Activated naive CD8-positive, alpha-beta T cell treated with anti-CD3 and anti-CD28 coated beads for 36 hours (primary cell): ENCODE measurements at regions not wholly inside any gene's neighbourhood (a gene's known extent, or its start where the extent isn't known, plus 50 kb on each side); places are given as distances from the start of the nearest gene placed in this dataset.

Experiments
- DNase-seq: peaks from one replicate; pipeline ENCODE4 v3.0.0; 2021
- H3K27ac Mint-ChIP-seq: one replicate; pipeline ENCODE4 v1.8.0; 2022; ENCODE audit warnings: mild to moderate bottlenecking, moderate library complexity, mixed read lengths
- H3K27me3 Mint-ChIP-seq: one replicate; pipeline ENCODE4 v1.8.0; 2022; ENCODE audit warnings: mild to moderate bottlenecking, mixed read lengths
- H3K36me3 Mint-ChIP-seq: one replicate; pipeline ENCODE4 v1.8.0; 2021; ENCODE audit warnings: mild to moderate bottlenecking, mixed read lengths
- H3K4me1 Mint-ChIP-seq: one replicate; pipeline ENCODE4 v1.8.0; 2021; ENCODE audit warnings: mixed read lengths
- H3K4me3 Mint-ChIP-seq: one replicate; pipeline ENCODE4 v1.8.0; 2022; ENCODE audit warnings: mild to moderate bottlenecking, moderate library complexity, mixed read lengths
- H3K9me3 Mint-ChIP-seq: one replicate; pipeline ENCODE4 v1.8.0; 2022; ENCODE audit warnings: mixed read lengths

DNA sequence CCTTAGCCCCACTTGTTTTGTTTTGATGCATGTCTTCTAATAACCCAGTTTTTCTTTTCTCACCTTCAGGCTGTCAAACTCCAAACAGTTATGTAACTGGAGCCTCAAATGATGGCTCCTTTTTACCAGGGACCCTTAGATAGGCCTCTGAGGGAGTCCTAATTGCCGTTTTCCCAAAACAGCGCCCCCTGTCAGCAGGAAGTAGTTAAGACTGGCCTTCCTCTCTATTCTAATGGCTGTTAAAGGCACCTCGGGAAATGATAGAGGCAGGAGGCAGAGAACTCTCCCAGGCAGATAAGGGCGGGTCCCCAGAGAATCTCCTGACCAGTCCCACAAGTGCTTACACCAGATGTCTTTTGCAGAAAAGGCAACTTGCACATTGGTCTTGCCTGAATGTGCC is 123.2 kb downstream of the KCNS3 start:
- H3K27ac Mint-ChIP-seq = no peak overlapping the region
- peaks cover 2% of the 10 kb centered on the region for H3K27me3 Mint-ChIP-seq
- H3K36me3 Mint-ChIP-seq = peaks cover 1% of the 10 kb centered on the region
- no peak for DNase-seq
- H3K4me3 Mint-ChIP-seq = no peak overlapping the region
- H3K4me1 Mint-ChIP-seq = no peaks in the 10 kb centered on the region
- peaks cover 15% of the 10 kb centered on the region for H3K9me3 Mint-ChIP-seq

DNA sequence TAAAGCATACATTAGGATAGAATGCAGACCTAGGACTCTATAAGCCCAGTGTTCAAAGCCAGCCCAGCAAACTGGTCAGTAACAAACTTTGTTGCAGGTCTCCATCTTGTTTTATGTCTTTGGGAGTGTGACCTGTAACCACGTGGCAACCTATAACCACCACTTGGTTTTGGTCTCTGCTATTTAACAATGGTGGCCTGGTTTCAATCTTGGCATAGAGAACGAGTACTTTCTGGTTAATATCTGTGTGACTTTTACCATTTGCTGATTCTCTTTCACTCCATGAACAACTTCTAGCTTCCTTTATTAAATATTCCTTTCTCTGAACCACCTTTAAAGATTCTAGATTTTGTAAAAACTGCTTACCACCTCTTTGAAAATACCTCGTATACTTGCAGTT is 118.5 kb downstream of the KCNS3 start:
- Mint-ChIP-seq H3K4me1 (no peaks in the 10 kb centered on the region), H3K27ac (no peak overlapping the region), H3K36me3 (peaks cover 1% of the 10 kb centered on the region), H3K9me3 (peaks cover 18% of the 10 kb centered on the region), H3K27me3 (peaks cover 5% of the 10 kb centered on the region), H3K4me3 (no peak overlapping the region)
- DNase-seq = no peak

GRCh38 chr2:17995593-17995992 is 117.1 kb downstream of the KCNS3 start:
- peaks cover 17% of the 10 kb centered on the region for H3K9me3 Mint-ChIP-seq
- no peaks in the 10 kb centered on the region for H3K4me1 Mint-ChIP-seq
- DNase-seq = no peak
- H3K27ac Mint-ChIP-seq = no peak overlapping the region
- H3K4me3 Mint-ChIP-seq = no peak overlapping the region
- peaks cover 1% of the 10 kb centered on the region for H3K36me3 Mint-ChIP-seq
- H3K27me3 Mint-ChIP-seq = peaks cover 5% of the 10 kb centered on the region
